ENCODE measurements at regions not wholly inside any gene's neighbourhood (a gene's known extent, or its start where the extent isn't known, plus 50 kb on each side); places are given as distances from the start of the nearest gene placed in this dataset.
A peak's percentile ranks its signal among the peaks of the same experiment; 100 is the strongest.

DNA sequence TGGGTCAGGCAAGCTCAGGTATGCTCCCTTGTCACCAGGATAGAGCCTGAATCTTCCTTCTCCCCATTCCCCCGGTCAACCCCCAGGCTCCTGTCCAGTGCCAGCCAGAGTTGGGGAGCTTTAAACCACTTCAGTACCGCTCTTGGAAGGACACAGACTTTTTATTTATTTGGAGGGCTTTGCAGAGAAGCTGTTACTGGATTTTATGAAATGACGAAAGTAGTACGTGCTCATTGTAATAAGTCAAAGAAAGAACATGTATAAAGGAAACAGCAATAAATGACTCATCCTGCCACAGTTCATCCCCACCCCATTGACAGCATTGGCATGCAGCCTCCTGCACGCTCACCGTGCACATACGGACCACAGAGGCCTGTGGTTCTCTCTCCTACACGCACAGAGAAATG lies 230.3 kb downstream of the AUH start:
- intact Hi-C loops (cut with DNase I), result no loop called here
- WGBS, 2 donors, result 68 to 83% methylated on average over 8 of the region's 8 CpGs
- TF ChIP-seq, protein P1, sequence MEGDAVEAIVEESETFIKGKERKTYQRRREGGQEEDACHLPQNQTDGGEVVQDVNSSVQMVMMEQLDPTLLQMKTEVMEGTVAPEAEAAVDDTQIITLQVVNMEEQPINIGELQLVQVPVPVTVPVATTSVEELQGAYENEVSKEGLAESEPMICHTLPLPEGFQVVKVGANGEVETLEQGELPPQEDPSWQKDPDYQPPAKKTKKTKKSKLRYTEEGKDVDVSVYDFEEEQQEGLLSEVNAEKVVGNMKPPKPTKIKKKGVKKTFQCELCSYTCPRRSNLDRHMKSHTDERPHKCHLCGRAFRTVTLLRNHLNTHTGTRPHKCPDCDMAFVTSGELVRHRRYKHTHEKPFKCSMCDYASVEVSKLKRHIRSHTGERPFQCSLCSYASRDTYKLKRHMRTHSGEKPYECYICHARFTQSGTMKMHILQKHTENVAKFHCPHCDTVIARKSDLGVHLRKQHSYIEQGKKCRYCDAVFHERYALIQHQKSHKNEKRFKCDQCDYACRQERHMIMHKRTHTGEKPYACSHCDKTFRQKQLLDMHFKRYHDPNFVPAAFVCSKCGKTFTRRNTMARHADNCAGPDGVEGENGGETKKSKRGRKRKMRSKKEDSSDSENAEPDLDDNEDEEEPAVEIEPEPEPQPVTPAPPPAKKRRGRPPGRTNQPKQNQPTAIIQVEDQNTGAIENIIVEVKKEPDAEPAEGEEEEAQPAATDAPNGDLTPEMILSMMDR (IDR thresholded peaks at IDR 0.05), result no peak
- no peak for TF ChIP-seq POLR2A (IDR thresholded peaks at IDR 0.05)
- H3K4me1 ChIP-seq, result no peaks in the 10 kb centered on the region
- no peaks in the 10 kb centered on the region for H3K9me3 ChIP-seq
- peak in 1 of 2 donors; percentile 20 for DNase-seq
- H3K27me3 ChIP-seq, result no peaks in the 10 kb centered on the region
- no peaks in the 10 kb centered on the region for H3K36me3 ChIP-seq
- H3K4me3 ChIP-seq (replicated peaks in 1 of 3), result no peak overlapping the region
- no peak overlapping the region for H3K27ac ChIP-seq

DNA sequence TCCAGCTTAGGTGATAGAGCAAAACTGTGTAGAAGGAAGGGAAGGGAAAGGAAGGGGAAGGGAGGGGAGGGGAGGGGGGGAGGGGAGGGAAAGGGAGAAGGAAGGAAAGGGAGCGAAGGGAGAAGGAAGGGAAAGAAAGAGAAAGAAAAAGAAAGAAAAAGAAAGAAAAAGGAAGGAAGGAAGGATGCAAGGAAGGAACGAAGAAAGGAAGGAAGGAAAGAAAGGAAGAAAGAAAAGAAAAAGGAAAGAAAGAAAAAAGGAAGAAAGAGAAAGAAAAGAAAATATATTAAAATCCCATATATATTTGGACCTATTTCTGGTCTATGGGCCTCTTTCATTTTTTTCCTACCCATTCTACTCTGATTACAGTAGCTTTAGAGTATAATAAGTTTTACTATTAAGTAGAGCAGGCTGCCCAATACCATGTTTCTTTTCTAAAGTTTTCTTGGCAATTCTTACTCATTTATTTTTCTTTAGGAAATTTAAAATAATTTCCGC lies 229.1 kb downstream of the AUH start:
- no peak for DNase-seq
- Histone ChIP-seq H3K4me3 (replicated peaks in 1 of 3) (no peak overlapping the region), H3K27me3 (no peaks in the 10 kb centered on the region), H3K9me3 (no peaks in the 10 kb centered on the region), H3K27ac (no peak overlapping the region), H3K4me1 (no peaks in the 10 kb centered on the region), H3K36me3 (no peaks in the 10 kb centered on the region)
- intact Hi-C loops (cut with DNase I), result no loop called here
- 90 to 92% methylated on average over 3 of the region's 3 CpGs for WGBS, 2 donors
- TF ChIP-seq POLR2A (IDR thresholded peaks at IDR 0.05), result no peak
- TF ChIP-seq, protein P1 (IDR thresholded peaks at IDR 0.05), result no peak

DNA sequence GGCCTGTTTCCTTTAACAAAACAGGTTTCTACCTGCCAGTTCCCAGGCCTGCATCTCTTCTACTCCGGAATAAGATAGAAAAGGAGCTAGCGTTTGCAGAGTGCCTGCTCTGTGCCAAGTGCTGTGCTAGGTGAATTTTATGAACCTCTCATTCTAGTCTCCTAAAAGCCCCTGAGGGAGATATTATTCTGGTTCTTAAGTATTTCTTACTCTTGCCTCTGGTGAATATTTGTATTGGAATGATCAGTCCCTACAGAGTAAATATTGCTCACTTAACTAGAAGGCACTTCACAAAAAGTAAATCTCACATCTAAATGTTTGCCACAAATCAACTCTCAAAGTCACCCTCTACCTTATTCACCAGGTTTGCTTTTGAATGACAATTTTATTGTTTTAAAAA lies 227.1 kb downstream of the AUH start:
- DNase-seq, result no peak
- Histone ChIP-seq H3K4me1 (no peaks in the 10 kb centered on the region), H3K9me3 (no peaks in the 10 kb centered on the region), H3K27me3 (no peaks in the 10 kb centered on the region), H3K27ac (no peak overlapping the region), H3K4me3 (replicated peaks in 1 of 3) (no peak overlapping the region), H3K36me3 (no peaks in the 10 kb centered on the region)
- intact Hi-C loops (cut with DNase I), result no loop called here
- no peak for TF ChIP-seq POLR2A (IDR thresholded peaks at IDR 0.05)
- TF ChIP-seq, protein P1 (IDR thresholded peaks at IDR 0.05), result no peak
- WGBS, 2 donors, result 89 to 94% methylated on average over 2 of the region's 2 CpGs

DNA sequence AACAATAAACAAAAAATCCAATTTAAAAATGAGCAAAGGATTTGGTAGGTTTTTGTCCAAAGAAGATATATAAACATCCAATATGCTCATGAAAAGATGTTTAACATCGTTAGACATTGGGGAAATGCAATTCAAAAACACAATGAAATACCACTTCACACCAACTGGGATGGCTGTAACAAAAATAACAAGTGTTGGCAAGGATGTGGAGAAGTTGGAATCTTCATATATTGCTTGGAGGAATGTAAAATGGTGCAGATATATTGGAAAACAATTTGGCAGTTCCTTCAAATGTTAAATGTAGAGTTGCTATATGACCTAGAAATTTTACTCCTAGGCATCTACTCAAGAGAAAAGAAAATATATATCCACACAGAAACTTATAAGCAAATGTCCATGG lies 224.3 kb downstream of the AUH start:
- no peaks in the 10 kb centered on the region for H3K9me3 ChIP-seq
- intact Hi-C loops (cut with DNase I), result no loop called here
- H3K27me3 ChIP-seq, result no peaks in the 10 kb centered on the region
- TF ChIP-seq POLR2A (IDR thresholded peaks at IDR 0.05), result no peak
- TF ChIP-seq, protein P1 (IDR thresholded peaks at IDR 0.05), result no peak
- 84 to 90% methylated on average over 1 of the region's 1 CpG for WGBS, 2 donors
- no peaks in the 10 kb centered on the region for H3K4me1 ChIP-seq
- H3K27ac ChIP-seq, result no peak overlapping the region
- no peaks in the 10 kb centered on the region for H3K36me3 ChIP-seq
- no peak overlapping the region for H3K4me3 ChIP-seq (replicated peaks in 1 of 3)
- DNase-seq, result no peak

DNA sequence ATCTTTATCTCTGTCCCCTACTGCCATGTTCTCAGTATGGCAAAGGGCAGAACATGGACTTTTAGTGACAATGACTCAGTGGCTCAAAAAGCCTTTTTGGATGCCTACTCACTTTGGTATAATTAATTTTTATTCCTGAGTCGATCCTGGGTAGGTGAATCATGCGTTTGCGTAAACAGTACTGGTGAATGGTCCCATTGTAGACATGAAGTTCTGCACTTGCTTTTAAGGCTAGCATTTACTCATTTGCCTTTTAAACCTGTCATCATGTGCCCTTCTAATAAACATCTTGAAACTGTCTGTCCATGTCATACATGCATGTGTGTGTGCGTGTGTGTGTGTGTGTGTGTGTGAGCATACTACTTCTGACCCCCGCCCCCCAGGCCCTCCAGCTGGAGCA lies 223.0 kb downstream of the AUH start:
- no peak for TF ChIP-seq POLR2A (IDR thresholded peaks at IDR 0.05)
- TF ChIP-seq, protein P1 (IDR thresholded peaks at IDR 0.05), result no peak
- Histone ChIP-seq H3K4me1 (peaks cover 0 to 4% of the 10 kb centered on the region in 2 donors), H3K36me3 (no peaks in the 10 kb centered on the region), H3K9me3 (no peaks in the 10 kb centered on the region), H3K4me3 (replicated peaks in 1 of 3) (no peak overlapping the region), H3K27ac (no peak overlapping the region), H3K27me3 (no peaks in the 10 kb centered on the region)
- DNase-seq, result no peak
- WGBS, 2 donors, result 77 to 80% methylated on average over 5 of the region's 5 CpGs
- intact Hi-C loops (cut with DNase I), result no loop called here
